ENCODE measurements at regions not wholly inside any gene's neighbourhood (a gene's known extent, or its start where the extent isn't known, plus 50 kb on each side); places are given as distances from the start of the nearest gene placed in this dataset.

DNA sequence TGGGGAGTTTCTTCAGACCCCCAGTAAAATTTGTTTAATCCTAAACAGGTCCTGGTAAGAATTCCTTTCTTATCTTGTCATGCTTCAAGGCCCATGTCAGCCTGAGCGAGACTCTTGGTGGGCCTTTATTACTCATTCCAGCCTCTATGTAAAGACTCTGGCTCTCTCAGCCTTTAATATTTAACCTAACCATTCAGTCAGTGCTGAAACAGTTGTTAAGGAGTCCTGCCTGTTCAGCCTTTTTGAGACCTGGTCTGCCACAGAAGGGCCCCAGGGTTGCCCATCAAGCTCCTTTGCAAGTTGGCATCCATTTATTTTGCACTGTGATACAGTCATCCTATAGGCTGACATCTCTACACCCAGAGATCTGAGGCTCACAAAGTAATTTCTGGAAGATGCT, 107.7 kb upstream of the VANGL1 start:
- no peak overlapping the region for H3K27ac ChIP-seq (ENCODE audit: insufficient read length, low read depth, low read length)
- no CpG with 5 or more reads among the region's 1 CpG for whole genome bisulfite sequencing (ENCODE audit: extremely low coverage, insufficient read length, low lambda C conversion rate)

More for the DNA sequence above, 107.7 kb upstream of the VANGL1 start:
- no peak overlapping the region for H3K4me2 ChIP-seq (ENCODE audit: insufficient read depth, insufficient read length, low read length)
- no peak overlapping the region for H2BK12ac ChIP-seq (ENCODE audit: insufficient read length, low read depth, low read length)
- no peaks in the 10 kb centered on the region for H4K20me1 ChIP-seq (ENCODE audit: control insufficient read depth, insufficient read depth, insufficient read length)
- H3K23me2 ChIP-seq (ENCODE audit: insufficient read length, low read depth, low read length, poor library complexity, severe bottlenecking) = no peaks in the 10 kb centered on the region
- H4K91ac ChIP-seq (ENCODE audit: insufficient read length, low read depth, low read length) = no peak overlapping the region
- H3K56ac ChIP-seq (ENCODE audit: insufficient read length, low read depth, low read length) = no peak overlapping the region
- no peak overlapping the region for H3K18ac ChIP-seq (ENCODE audit: insufficient read length, low read depth, low read length)
- H3K79me1 ChIP-seq (ENCODE audit: insufficient read depth, low read depth, low read length, poor library complexity, severe bottlenecking) = no peaks in the 10 kb centered on the region
- H2BK20ac ChIP-seq (ENCODE audit: low read depth, low read length, poor library complexity, severe bottlenecking) = no peak overlapping the region
- H3K4me3 Mint-ChIP-seq = no peak overlapping the region
- peaks cover 10 to 12% of the 10 kb centered on the region in 2 experiments for H3K4me1 Mint-ChIP-seq
- H2BK5ac ChIP-seq (ENCODE audit: insufficient read length, low read length) = no peak overlapping the region
- no peak overlapping the region for H3K27ac Mint-ChIP-seq
- no peak overlapping the region for H4K8ac ChIP-seq (replicated peaks; ENCODE audit: insufficient read length, low read depth, low read length)
- H3T11ph ChIP-seq (ENCODE audit: low read length) = no peak overlapping the region
- TF ChIP-seq, protein P1, sequence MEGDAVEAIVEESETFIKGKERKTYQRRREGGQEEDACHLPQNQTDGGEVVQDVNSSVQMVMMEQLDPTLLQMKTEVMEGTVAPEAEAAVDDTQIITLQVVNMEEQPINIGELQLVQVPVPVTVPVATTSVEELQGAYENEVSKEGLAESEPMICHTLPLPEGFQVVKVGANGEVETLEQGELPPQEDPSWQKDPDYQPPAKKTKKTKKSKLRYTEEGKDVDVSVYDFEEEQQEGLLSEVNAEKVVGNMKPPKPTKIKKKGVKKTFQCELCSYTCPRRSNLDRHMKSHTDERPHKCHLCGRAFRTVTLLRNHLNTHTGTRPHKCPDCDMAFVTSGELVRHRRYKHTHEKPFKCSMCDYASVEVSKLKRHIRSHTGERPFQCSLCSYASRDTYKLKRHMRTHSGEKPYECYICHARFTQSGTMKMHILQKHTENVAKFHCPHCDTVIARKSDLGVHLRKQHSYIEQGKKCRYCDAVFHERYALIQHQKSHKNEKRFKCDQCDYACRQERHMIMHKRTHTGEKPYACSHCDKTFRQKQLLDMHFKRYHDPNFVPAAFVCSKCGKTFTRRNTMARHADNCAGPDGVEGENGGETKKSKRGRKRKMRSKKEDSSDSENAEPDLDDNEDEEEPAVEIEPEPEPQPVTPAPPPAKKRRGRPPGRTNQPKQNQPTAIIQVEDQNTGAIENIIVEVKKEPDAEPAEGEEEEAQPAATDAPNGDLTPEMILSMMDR (conservative IDR thresholded peaks at IDR 0.05) = no peak
- peaks cover 5% of the 10 kb centered on the region for H3K27me3 Mint-ChIP-seq (ENCODE audit: low read depth)
- H3K4ac ChIP-seq (ENCODE audit: low read depth, low read length) = no peak overlapping the region
- H2BK120ac ChIP-seq (ENCODE audit: low read depth, low read length, poor library complexity, severe bottlenecking) = no peak overlapping the region
- H3K36me3 Mint-ChIP-seq (ENCODE audit: insufficient read depth in 1 of 3, low read depth in 3 of 3) = no peaks in the 10 kb centered on the region
- DNase-seq = no peak
- H2BK15ac ChIP-seq (ENCODE audit: low read depth, low read length) = no peak overlapping the region
- H3K9me3 Mint-ChIP-seq = no peaks in the 10 kb centered on the region; a peak in 2 of 5 replicates
- no peaks in the 10 kb centered on the region for H3K79me2 ChIP-seq (ENCODE audit: insufficient read depth, low read length)
- H3K9me3 ChIP-seq (ENCODE audit: control insufficient read depth, low read depth, low read length) = no peaks in the 10 kb centered on the region
- no peak overlapping the region for H3K9ac ChIP-seq (ENCODE audit: extremely low read depth, insufficient read length, low read length)
- H3K4me1 ChIP-seq (ENCODE audit: insufficient read depth, low read length) = no peaks in the 10 kb centered on the region; the same call in 1 of the 2 replicates
- H2AK5ac ChIP-seq (ENCODE audit: insufficient read length, low read length) = no peak overlapping the region
- no peak overlapping the region for H3K14ac ChIP-seq (ENCODE audit: insufficient read depth, low read length)
- no peak overlapping the region for H2AFZ ChIP-seq (ENCODE audit: low read length)
- no peak overlapping the region for H4K5ac ChIP-seq (ENCODE audit: insufficient read length, low read depth, low read length)
- H3K23ac ChIP-seq (ENCODE audit: insufficient read length, low read depth, low read length) = no peak overlapping the region
- no peaks in the 10 kb centered on the region; the same call in 1 of the 2 replicates for H3K27me3 ChIP-seq (ENCODE audit: insufficient read depth, low read length)

All from H9 (cell line).